HG03558 (cell line): ENCODE measurements at regions not wholly inside any gene's neighbourhood (a gene's known extent, or its start where the extent isn't known, plus 50 kb on each side); places are given as distances from the start of the nearest gene placed in this dataset.

Source experiments
- ATAC-seq: cut with Tn5 transposase; IDR thresholded peaks from one replicate; pipeline ENCODE4 v1.9.1; 2021; ENCODE audit warnings: moderate number of reproducible peaks; ENCODE audit not compliant: unreplicated experiment; ENCODE audit errors: extremely low read depth

DNA sequence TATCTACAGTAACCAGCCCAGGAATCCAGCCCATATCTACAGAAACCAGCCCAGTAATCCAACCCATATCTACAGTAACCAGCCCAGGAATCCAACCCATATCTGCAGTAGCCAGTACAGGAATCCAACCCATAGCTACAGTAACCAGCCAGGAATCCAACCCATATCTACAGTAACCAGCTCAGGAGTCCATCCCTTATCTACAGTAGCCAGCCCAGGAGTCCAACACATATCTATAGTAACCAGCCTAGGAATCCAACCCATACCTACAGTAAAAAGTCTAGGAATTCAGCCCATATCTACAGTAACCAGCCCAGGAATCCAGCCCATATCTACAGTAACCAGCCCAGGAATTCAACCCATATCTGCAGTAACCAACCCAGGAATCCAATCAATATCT, 445.0 kb upstream of the BOD1L1 start:
- no peak for ATAC-seq

DNA sequence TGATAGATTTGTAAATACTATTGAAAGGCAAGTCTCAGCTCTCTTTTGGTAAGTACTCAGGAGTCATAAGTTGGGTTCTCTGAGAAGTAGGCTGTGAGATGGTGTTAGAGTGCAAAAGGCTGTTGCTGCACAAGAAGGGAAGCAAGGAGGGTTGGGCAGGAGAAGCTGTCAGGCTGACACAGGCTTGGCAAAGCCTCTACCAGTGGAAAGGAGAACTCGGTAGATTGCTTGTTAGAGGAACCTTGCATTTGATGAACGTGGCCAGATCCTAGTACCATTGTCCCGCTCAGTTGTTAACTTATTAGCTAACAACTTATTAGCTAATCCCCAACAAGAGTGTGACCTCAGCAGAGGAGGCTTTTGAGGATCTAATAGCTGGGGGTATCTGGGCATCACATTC, 449.3 kb upstream of the BOD1L1 start:
- ATAC-seq: no peak

DNA sequence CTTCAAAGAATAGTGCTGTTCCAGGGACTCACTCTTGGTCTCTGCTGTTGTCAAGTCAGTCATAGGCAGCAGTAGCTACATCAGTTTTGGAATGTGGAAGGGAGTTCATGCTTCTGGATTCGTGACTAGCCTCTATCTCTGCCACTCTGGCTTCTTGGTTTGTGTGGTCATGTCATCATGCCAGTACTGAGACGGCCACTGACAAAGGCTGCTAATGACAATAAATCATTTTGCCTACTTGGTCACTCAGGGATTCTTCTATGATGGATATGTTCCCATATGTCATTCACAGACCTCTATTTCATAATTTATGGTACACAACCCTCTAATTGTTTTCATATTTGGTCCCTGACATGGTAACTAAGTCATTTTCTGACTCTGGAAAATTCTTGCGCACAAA, 450.8 kb upstream of the BOD1L1 start:
- ATAC-seq: no peak

DNA sequence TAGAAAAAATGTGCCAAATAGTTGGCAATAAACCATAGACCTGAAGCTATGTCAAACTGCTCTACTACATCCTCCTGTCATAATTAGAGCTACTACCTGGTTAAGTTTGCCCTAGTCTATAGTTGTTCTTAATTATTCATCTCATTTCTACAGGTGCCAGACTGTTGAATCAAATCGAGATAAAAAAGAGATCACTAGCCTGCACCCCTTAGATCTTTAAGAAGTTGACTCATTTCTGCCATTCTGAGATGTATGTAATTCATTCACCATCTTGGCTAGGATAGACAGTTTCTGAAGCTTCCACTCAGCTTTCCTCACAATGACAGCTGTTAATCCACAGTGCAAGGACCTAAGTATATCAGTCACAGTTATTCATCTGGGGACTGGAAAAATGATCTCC, 452.1 kb upstream of the BOD1L1 start:
- no peak for ATAC-seq

DNA sequence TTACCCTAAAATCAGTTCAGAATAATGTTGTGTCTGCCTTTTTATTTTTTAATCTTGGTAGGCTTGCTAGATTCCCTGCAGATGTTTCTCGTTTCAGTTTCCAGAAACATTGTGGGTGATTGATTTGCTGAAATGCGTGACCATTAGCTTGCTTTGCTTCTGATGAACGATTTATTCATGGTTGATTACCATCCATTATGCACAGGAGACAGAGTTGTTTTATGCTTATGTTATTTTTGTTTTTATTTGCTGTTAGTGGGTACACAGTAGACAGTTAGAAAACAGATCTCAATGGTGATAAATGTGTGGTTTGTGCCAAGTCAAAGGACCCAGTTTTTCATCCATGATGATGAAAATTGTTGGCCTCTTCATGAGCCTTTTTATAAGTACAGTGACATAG, 455.6 kb upstream of the BOD1L1 start:
- ATAC-seq: no peak

DNA sequence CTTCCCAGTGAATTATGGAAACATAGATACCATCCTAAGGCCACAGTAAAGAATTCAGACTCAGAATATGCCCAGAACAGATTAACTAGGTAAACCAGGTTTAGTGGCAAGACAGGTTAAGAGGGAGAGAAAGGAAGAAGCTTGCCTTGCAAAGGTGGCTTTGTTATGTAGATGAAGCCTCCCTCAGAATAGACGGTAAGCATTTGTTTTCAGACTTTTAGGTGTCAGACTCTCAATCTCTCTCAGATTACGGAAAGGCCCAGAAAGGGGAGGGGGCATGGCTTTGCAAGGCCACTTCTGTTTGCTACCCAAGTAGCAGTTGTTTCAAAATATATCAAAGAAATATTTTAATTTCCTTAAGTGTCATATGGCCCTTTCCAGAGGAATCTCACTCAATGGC, 457.1 kb upstream of the BOD1L1 start:
- ATAC-seq: no peak

DNA sequence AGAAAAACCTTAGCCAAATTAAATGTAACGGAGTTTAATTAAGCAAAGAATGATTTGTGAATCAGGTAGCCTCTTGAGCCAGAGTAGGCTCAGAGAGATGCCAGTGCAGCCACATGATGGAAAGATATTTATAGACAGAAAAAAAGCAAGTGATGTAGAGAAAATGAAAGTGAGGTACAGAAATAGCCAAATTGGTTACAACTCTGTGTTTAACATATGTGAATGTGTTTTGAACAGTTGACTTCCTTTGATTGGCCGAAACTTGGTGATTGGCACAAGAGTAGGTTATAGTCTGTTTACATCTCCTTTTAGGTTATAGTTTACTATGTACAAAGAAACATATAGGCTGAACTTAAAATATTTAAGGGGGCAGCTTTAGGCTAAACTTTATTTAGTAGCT, 459.9 kb upstream of the BOD1L1 start:
- peak; percentile 56 for ATAC-seq

DNA sequence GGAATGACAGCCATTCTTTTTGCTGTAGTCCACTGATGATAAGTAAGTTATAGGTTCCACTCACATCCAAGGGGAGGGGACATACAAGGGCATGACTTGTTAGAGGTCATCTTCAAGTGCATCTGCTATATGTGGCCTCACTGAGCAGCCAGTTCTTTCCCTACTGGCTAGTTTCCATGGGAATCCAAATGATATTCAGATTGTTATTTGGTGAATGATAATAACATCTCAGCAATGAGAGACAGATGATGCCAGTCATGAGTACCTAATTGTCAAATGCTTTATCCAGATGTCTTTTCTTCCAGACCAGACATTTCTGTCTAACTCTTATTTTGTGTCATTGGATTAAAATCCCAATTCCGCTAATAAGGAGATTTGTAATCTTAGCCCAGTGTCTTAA, 460.4 kb upstream of the BOD1L1 start:
- no peak for ATAC-seq

DNA sequence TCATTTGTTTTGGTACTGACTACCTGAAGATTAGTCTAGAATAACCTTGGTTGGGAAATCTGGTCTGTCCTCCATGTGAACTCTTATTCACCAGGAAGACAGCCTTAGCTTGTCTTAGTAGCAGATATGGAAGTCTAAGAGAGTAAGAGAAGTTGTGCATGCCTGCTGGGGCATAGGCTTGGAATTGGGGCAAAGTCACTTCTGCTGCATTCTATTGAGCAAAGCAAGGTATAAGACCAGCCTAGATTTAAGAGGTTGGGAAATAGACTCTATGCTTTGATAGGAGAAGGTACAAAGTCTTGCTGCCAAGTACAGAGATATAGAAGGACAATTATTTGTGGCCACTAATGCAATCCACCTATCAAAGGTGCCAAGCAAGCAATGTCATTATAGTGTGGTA, 464.0 kb upstream of the BOD1L1 start:
- ATAC-seq: no peak

DNA sequence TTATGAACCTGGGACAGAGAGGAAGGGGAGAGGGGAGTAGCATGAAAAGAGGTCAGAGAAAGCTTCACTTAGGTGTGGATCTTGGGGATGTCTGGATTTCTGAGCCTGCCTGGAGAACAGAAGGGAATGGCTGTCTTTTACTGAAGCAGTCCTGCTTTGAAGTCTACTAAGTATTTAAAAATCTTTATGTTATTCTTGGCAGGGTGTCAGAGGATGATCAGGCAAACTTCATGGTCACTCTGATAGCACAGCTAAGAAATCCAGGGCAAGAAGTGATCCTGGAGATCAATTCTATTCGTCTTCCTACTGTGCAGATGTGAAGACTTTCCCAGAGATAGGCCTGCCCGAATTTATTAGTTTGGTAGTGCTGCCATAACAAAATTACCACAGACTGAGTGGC, 464.4 kb upstream of the BOD1L1 start:
- no peak for ATAC-seq

DNA sequence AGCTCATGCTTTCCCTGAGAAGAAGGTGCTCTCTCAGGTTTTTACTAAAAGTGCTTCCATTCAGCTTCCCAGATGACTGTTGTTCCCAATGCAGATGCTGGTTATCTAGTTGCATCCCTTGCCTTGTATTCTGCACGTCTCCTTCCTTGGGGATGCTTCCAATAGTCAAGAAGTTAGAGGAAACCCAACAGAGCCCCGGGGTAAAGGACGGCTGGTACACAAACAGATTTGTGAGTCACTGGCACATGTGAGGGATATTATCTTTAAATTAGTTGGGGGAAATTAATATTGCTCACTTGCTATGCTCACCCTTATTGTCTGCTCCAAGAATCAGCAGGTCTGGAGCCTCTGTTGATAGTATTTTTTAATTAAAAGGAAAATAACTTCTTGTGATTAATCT, 465.2 kb upstream of the BOD1L1 start:
- no peak for ATAC-seq

DNA sequence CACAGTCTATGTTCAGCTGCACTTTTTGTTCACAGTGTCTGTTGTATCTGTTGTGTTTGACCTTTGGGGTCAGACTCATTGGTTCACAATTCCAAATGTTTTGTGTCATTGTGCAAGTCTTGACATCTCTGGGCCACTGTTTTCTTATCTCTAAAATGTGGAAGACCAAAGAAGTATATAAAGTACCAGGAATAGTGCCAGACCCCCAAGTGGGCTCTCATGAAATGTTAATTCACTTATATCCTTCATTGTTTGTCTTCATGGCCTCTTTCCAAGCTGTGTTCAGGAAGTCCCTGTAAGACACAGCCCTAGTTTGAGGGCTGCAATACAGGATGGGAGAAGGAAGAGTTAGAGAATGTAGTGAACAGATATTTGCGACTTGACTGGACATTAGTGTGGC, 468.3 kb upstream of the BOD1L1 start:
- ATAC-seq: no peak

DNA sequence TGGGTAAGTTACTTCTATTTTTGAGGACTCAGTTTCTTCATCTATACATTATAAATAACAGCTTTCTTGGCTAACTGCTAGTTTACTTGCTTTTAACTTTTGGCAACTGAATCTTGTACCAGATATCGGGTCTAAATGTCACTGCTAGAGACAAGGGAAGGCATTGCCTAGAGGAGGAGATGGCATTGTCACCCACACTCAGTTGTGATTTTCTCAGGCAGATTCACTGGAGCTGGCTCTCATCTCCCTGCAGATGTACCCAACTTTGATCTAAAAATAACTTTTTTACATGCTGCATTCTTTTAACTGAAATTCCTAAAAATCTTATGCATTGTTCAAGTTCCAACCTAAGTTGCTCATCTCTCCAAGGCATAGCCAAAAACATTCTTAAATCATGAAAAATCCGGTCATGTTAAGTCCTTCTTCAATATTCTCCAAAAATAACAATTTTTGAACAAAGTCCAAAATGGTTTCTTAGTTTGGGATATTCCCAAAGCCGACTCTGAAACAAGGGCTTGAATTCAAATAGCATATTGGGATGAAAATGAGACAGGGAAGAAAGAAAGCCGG, 469.0 kb upstream of the BOD1L1 start:
- ATAC-seq: no peak

DNA sequence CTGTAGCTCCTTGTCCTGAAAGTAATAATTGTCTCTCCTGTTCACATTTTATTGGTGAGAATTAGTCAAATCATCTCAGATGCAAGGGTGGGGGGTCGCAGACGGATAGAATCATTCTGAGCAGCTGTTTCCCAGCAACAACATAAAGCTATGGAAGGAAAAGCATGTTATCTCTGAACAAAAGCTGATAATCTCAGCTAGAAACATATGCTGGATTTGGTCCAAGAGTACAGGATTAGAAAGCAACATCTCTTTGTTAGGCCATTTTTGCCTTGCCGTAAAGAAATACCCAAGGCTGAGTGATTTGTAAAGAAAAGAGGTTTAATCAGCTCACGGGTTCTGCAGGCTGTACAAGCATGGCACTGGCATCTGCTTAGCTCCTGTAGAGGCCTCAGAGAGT, 472.8 kb upstream of the BOD1L1 start:
- ATAC-seq: no peak

DNA sequence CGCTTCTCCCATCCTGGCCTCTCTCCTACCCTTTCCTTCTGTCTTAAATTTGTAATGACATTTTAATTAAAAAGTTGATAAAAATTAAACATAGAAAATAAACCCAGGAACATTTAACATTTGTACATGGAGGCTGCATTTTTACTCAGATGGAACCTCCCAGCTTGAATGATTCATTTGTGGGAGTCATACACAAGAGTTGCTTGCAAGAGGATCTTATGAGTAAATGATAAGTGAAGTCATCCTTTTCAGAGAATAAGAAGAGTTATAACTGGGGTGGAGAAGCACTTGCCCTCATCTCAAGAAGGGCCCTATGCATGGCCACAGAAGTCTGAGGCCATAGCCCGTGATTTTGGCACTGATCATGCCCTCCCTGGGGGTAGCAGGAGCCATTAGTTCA, 482.9 kb upstream of the BOD1L1 start:
- no peak for ATAC-seq

DNA sequence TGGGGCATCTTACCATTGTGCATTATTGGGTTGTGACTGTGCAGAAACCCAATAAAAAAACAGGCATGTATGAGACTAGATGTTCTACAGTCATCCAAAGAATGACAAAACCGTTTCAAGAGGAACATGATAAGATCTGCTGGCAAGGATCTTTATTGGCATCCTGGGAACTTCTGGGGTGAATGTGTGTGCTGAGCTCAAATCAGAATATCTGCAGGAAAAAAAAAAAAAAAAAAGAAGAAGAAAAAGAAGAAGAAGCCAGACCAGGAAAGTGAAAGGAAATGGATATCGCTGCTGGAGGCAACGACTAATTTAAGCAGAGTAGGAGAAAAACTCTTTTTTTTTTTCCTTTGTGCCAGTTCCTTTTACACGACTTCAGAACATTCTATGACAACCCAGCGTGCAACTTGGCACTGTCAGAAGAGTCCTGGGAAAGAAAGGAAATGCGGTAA, 484.2 kb upstream of the BOD1L1 start:
- no peak for ATAC-seq

DNA sequence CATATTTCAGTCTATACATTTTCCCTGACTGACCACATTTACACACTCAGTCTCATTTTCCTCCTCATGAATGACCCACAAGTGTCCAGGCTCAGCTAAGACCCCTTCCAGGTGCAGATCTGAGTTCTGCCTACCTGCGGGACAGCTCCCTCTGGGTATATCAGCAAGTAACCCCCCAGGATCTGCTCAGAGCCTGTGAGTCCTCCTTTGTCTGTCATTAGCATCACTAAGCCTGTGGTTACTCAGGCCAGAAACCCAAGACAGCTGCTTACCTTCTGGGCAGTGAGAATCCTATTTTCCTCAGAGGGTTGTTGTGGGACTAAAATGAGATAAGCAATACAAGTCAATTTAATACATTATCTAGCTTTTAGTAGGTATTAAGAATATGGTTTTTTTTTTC, 487.6 kb upstream of the BOD1L1 start:
- no peak for ATAC-seq

DNA sequence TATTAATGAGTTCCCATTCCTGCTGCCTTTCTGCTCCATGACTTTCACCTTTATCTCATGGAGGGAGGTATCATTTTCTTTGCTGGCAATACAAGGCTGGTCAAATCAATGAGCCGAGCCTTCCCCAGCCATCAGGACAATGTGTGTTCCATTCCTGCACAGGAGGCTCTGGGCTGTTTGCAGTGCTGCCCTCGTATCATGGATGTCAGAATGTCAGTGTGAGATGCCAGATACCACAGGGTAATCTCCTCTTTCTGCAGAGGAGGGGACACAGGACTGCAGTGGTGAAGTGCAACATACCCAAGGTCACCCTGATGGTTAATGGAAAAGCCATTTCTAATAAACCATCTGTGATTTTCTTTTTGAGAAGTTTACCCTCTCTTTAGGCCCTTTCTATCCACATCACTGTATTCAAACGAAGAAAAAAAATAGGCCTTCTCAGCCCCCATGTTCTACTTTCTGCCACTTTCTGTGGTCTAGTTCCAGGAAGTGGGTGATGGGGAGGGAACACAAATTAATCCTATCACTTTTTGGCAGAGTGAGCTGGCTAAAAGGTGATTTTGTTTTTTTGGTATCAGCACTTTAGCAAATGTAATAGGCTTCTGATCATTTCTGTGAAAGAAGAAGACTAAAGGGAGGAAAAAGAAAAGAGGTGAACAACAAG, 490.2 kb upstream of the BOD1L1 start:
- no peak for ATAC-seq

DNA sequence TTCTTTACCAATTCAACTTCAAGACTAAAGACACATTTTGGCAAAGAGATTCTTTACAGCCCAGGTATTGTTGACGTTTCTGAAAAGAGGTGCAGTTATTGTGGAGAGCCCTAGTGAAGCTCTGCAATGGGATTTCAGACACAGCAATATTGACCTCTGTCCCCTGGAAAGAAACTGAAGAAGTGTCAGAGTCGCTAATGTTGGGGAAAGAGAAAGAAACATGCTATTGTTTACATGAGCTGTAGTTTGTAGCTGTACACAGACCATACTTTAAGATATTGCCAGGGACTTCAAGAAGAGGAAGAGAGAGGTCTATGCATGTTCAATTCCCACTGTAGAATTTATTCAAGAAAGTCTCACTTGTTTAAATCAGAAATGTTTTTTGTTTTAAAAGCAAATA, 497.3 kb upstream of the BOD1L1 start:
- ATAC-seq: no peak

DNA sequence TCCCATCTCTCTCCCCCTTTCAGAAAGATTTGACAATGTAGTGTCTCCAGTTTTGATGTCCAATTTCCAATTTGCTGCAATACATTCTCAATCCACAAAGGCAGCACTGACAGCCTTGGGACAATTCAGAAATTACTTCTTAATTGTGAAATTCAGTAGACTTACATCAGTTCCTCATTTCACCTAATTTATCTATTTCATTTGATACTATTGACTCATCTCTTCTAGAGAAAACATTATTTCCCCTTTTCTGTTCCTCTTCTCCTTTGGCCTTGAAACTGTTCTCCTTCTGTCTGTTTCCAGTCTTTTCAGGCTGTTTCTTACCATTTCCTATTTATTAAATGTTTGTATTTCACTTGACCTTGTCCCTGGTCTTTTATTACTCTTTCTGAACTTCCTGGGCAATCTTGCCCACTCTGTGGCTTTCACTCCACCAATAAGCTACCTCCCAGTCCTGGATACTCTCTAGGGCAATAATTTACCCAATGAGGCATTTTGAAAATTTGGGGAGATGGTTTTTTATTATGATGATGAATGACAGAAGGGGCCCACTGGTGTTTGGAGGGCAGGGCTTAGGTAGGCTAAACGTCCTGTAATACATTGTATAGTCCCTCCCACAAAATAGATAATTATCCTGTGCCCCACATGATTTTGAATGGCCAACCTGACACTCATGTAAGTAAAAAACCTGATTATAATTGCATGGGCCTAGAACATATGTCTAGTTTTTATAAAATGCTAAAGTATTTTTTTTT, 498.0 kb upstream of the BOD1L1 start:
- peak; percentile 87 for ATAC-seq

DNA sequence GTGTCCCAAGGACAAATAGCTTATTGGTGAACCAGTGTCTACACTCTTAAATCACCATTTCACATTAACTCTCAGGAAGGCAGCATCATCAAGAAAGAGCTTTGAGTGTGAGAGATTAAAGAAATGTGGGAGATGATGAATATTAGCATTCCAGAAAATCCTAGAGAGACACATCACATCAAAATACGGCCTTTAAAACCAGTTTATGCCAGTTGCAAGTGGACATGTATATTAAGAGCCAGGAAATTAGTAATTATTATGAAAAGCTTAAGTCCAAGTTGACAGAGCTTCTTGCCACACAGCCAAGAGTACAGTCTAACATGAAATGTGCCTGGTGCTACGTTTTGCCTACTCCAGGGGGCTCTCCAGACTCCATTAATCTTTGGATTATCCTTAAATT, 503.0 kb upstream of the BOD1L1 start:
- ATAC-seq: no peak

DNA sequence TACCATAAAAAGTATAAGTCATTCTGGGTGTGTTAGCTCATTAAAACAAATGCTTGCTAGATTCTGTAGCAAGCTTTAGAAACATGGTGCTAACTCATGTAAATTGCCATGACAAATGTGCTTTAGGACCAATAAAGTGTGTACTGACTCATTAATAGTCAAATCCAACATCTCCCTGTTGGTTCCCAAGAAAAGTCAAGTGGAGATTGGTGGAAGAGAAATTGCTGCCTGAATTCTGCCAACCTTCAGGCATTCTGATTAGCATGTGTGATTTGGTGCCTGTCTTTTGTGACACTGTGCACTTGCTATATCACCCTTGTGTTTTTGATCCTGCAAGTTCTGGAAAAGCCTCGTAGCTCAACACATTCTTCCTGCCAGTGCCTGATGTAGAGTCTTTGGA, 503.8 kb upstream of the BOD1L1 start:
- no peak for ATAC-seq
